Neural progenitor cell (in vitro differentiated cells): ENCODE measurements at regions not wholly inside any gene's neighbourhood (a gene's known extent, or its start where the extent isn't known, plus 50 kb on each side); places are given as distances from the start of the nearest gene placed in this dataset.

Experiments
- EZH2 ChIP-seq: fragments of 200-600 bp; sonication (generic); IDR thresholded peaks from 2 replicates; pipeline ENCODE4 v1.6.1; 2017; ENCODE audit warnings: antibody characterized with exemption, mild to moderate bottlenecking, moderate library complexity
- TF ChIP-seq, protein P1 (sequence below): fragments of 200-600 bp; sonication (generic); IDR thresholded peaks from 2 replicates; pipeline ENCODE4 v1.5.1; 2017; ENCODE audit warnings: antibody characterized with exemption, mild to moderate bottlenecking

DNA sequence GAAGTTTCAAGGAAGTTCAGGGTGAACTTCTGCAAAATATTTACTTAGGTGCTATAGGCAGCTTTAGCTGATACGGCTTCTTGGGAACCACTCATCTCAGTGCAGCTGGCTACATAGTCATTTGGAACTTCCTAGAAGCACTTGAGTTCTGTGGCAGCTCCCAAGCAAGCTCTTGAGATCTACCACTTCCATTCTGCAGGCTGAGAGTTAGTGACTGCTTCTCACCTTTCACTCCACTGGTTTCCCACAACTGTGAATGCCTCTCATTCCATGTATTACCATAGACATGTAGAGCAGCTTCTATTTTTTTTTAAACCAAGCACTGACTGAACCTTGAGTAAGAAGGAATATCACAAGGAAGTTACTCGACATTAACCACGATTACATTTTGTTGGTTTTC, 994.1 kb upstream of the ACVR2A start:
- TF ChIP-seq, protein P1, sequence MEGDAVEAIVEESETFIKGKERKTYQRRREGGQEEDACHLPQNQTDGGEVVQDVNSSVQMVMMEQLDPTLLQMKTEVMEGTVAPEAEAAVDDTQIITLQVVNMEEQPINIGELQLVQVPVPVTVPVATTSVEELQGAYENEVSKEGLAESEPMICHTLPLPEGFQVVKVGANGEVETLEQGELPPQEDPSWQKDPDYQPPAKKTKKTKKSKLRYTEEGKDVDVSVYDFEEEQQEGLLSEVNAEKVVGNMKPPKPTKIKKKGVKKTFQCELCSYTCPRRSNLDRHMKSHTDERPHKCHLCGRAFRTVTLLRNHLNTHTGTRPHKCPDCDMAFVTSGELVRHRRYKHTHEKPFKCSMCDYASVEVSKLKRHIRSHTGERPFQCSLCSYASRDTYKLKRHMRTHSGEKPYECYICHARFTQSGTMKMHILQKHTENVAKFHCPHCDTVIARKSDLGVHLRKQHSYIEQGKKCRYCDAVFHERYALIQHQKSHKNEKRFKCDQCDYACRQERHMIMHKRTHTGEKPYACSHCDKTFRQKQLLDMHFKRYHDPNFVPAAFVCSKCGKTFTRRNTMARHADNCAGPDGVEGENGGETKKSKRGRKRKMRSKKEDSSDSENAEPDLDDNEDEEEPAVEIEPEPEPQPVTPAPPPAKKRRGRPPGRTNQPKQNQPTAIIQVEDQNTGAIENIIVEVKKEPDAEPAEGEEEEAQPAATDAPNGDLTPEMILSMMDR, result no peak
- no peak for TF ChIP-seq EZH2
